H1 (cell line): ENCODE measurements at regions not wholly inside any gene's neighbourhood (a gene's known extent, or its start where the extent isn't known, plus 50 kb on each side); places are given as distances from the start of the nearest gene placed in this dataset.

Experiments
- CTCF ChIA-PET: fragments of 300-600 bp; sonication (Branson Sonifier 250); formaldehyde crosslinking; loops from one replicate; lab custom pipeline; 2021; ENCODE audit not compliant: partially characterized antibody; lab: Charles Lee
- POLR2A ChIA-PET: fragments of 300-600 bp; sonication (Branson Sonifier 250); formaldehyde crosslinking; loops from one replicate; lab custom pipeline; 2021; ENCODE audit warnings: inconsistent platforms; ENCODE audit not compliant: partially characterized antibody; lab: Charles Lee
- DNase-seq, 2 experiments: peaks; one replicate each; pipeline versions ENCODE4 v3.0.0 to v3.0.0-alpha.2; 2010 to 2022; ENCODE audit warnings: low spot score in 2 of 2, low read depth in 1 of 2, mixed read lengths in 1 of 2
- FAIRE-seq: peaks from 2 replicates; lab custom pipeline; 2011; peaks lifted over from hg19 to GRCh38; lab: Jason Lieb, UNC
- H2AFZ ChIP-seq: 2 replicates; pipeline ENCODE4 v1.8.1; 2012; ENCODE audit warnings: low read length, inconsistent platforms
- H2AK5ac ChIP-seq: 2 replicates; pipeline ENCODE4 v1.6.1; 2013; ENCODE audit warnings: low read depth, low read length
- H2BK120ac ChIP-seq: replicated peaks from 2 replicates; pipeline ENCODE3; 2013; ENCODE audit warnings: low read depth, low read length, inconsistent platforms
- H2BK12ac ChIP-seq: 2 replicates; pipeline ENCODE4 v1.6.1; 2013; ENCODE audit warnings: low read depth, low read length
- H2BK15ac ChIP-seq: 2 replicates; pipeline ENCODE4 v1.6.1; 2013; ENCODE audit warnings: low read length
- H2BK20ac ChIP-seq: 2 replicates; pipeline ENCODE4 v1.6.1; 2013; ENCODE audit warnings: low read length
- H2BK5ac ChIP-seq: 2 replicates; pipeline ENCODE4 v1.6.1; 2013; ENCODE audit warnings: low read depth, low read length
- H3K14ac ChIP-seq: 2 replicates; pipeline ENCODE4 v1.6.1; 2013; ENCODE audit warnings: inconsistent platforms; ENCODE audit not compliant: insufficient read length
- H3K18ac ChIP-seq: 2 replicates; pipeline ENCODE4 v1.6.1; 2013; ENCODE audit warnings: low read length; ENCODE audit errors: extremely low read depth
- H3K23ac ChIP-seq: 2 replicates; pipeline ENCODE4 v1.6.1; 2013; ENCODE audit warnings: inconsistent platforms; ENCODE audit not compliant: insufficient read length
- H3K23me2 ChIP-seq: 2 replicates; pipeline ENCODE4 v1.6.1; 2013; ENCODE audit warnings: low read depth, low read length
- H3K27ac ChIP-seq: 2 replicates; pipeline ENCODE4 v1.6.1; 2011; ENCODE audit warnings: low read depth, low read length, inconsistent platforms
- H3K27me3 ChIP-seq, 4 experiments: replicated peaks in 1 of 4; 1 replicate in 1 of 4; 2 replicates in 3 of 4; pipeline versions ENCODE4 v1.6.1 to v1.8.1; 2011 to 2013; ENCODE audit warnings: low read length in 3 of 4, mild to moderate bottlenecking in 3 of 4, inconsistent platforms in 2 of 4, mixed read lengths in 2 of 4, moderate library complexity in 1 of 4; ENCODE audit not compliant: control insufficient read depth in 3 of 4, insufficient read depth in 3 of 4; ENCODE audit errors: extremely low read depth in 1 of 4
- H3K36me3 ChIP-seq, 4 experiments: 2 replicates each; pipeline versions ENCODE4 v1.6.1 to v1.8.1; 2011 to 2013; ENCODE audit warnings: mild to moderate bottlenecking in 4 of 4, low read length in 3 of 4, moderate library complexity in 2 of 4, control low read depth in 1 of 4, inconsistent platforms in 1 of 4; ENCODE audit not compliant: insufficient read depth in 4 of 4, control insufficient read depth in 2 of 4
- H3K4ac ChIP-seq: replicated peaks from 2 replicates; pipeline ENCODE3; 2013; ENCODE audit warnings: low read length, low read depth, mixed read lengths, inconsistent platforms; ENCODE audit not compliant: insufficient read length
- H3K4me1 ChIP-seq, 4 experiments: replicated peaks in 1 of 4; 1 replicate in 1 of 4; 2 replicates in 3 of 4; pipeline versions ENCODE4 v1.6.1 to v1.8.1; 2011 to 2013; ENCODE audit warnings: low read length in 3 of 4, inconsistent platforms in 2 of 4, mixed read lengths in 1 of 4; ENCODE audit not compliant: insufficient read depth in 4 of 4, control insufficient read depth in 3 of 4
- H3K4me2 ChIP-seq, 2 experiments: 2 replicates each; pipeline versions ENCODE4 v1.6.1 to v1.8.1; 2011 to 2013; ENCODE audit warnings: low read depth in 2 of 2, low read length in 2 of 2, control low read depth in 1 of 2, inconsistent platforms in 1 of 2, mild to moderate bottlenecking in 1 of 2; ENCODE audit not compliant: insufficient read depth in 1 of 2
- H3K4me3 ChIP-seq, 4 experiments: fragments of 200-600, 300-600 bp in 1 of 4; sonication (generic), shearing (Covaris generic), sonication (Bioruptor Twin) in 1 of 4; 2 replicates each; pipeline versions ENCODE4 v1.5.1 to v1.8.1; 2011 to 2016; ENCODE audit warnings: low read length in 4 of 4, low read depth in 3 of 4, control low read depth in 2 of 4, inconsistent platforms in 2 of 4, mild to moderate bottlenecking in 2 of 4, mixed read lengths in 1 of 4, moderate library complexity in 1 of 4; ENCODE audit not compliant: insufficient read depth in 2 of 4; ENCODE audit errors: extremely low read depth in 1 of 4
- H3K56ac ChIP-seq: replicated peaks from 2 replicates; pipeline ENCODE3; 2013; ENCODE audit warnings: low read depth, mild to moderate bottlenecking, mixed read lengths, low read length, inconsistent platforms; ENCODE audit not compliant: insufficient read length
- H3K79me1 ChIP-seq: 2 replicates; pipeline ENCODE4 v1.6.1; 2013; ENCODE audit warnings: low read depth, low read length, control low read depth
- H3K79me2 ChIP-seq, 2 experiments: 2 replicates each; pipeline versions ENCODE4 v1.6.1 to v1.8.1; 2012 to 2013; ENCODE audit warnings: low read length in 2 of 2, mild to moderate bottlenecking in 2 of 2, inconsistent platforms in 1 of 2; ENCODE audit not compliant: insufficient read depth in 2 of 2, control insufficient read depth in 1 of 2
- H3K9ac ChIP-seq, 4 experiments: replicated peaks in 1 of 4; 1 replicate in 1 of 4; 2 replicates in 3 of 4; pipeline versions ENCODE4 v1.6.1 to v1.8.1; 2011 to 2013; ENCODE audit warnings: low read depth in 3 of 4, low read length in 3 of 4, control low read depth in 2 of 4, mild to moderate bottlenecking in 2 of 4, moderate library complexity in 2 of 4, inconsistent platforms in 1 of 4; ENCODE audit errors: extremely low read depth in 1 of 4
- H3K9me3 ChIP-seq, 2 experiments: 2 replicates each; pipeline versions ENCODE4 v1.6.1 to v1.8.1; 2012 to 2013; ENCODE audit warnings: mild to moderate bottlenecking in 2 of 2, moderate library complexity in 2 of 2, control low read depth in 1 of 2, inconsistent platforms in 1 of 2, low read depth in 1 of 2, low read length in 1 of 2, mixed read lengths in 1 of 2; ENCODE audit not compliant: insufficient read depth in 2 of 2
- H4K20me1 ChIP-seq, 2 experiments: replicated peaks in 1 of 2; 2 replicates each; pipeline versions ENCODE3 to v1.8.1; 2011 to 2013; ENCODE audit warnings: inconsistent platforms in 2 of 2, low read length in 2 of 2, mild to moderate bottlenecking in 1 of 2; ENCODE audit not compliant: insufficient read depth in 2 of 2, control insufficient read depth in 1 of 2
- H4K5ac ChIP-seq: 2 replicates; pipeline ENCODE4 v1.6.1; 2013; ENCODE audit warnings: low read length, low read depth, mixed read lengths, inconsistent platforms; ENCODE audit not compliant: insufficient read length
- H4K8ac ChIP-seq: 2 replicates; pipeline ENCODE4 v1.8.0; 2013; ENCODE audit warnings: mild to moderate bottlenecking, moderate library complexity, low read length, inconsistent platforms; ENCODE audit not compliant: insufficient read depth; ENCODE audit errors: extremely low read depth
- H4K91ac ChIP-seq: replicated peaks from 2 replicates; pipeline ENCODE3; 2013; ENCODE audit warnings: low read length, mixed read lengths, inconsistent platforms; ENCODE audit not compliant: insufficient read length
- ASH2L ChIP-seq: fragments of 200-600, 300-600 bp; sonication (generic); IDR thresholded peaks from one replicate; pipeline ENCODE4 v1.7.1; 2017; ENCODE audit warnings: low read length
- CHD2 ChIP-seq: IDR thresholded peaks from 2 replicates; pipeline ENCODE4 v1.6.1; 2012; ENCODE audit warnings: low read length, improper control_type of control experiment
- CREB1 ChIP-seq: IDR thresholded peaks from 2 replicates; pipeline ENCODE4 v1.6.1; 2012; ENCODE audit warnings: inconsistent platforms
- CTBP2 ChIP-seq: IDR thresholded peaks from 2 replicates; pipeline ENCODE4 v1.7.0; 2011; ENCODE audit warnings: borderline replicate concordance, mild to moderate bottlenecking, moderate library complexity, mixed read lengths, low read length; ENCODE audit not compliant: insufficient read depth, insufficient read length
- EGR1 ChIP-seq: IDR thresholded peaks from 2 replicates; pipeline ENCODE4 v1.6.1; 2011; ENCODE audit warnings: low read depth, low read length, borderline replicate concordance
- HDAC6 ChIP-seq: IDR thresholded peaks from one replicate; pipeline ENCODE4 v1.7.1; 2012; ENCODE audit warnings: low read depth, mild to moderate bottlenecking, inconsistent platforms, low read length, moderate library complexity
- KDM1A ChIP-seq: fragments of 200-600, 300-600 bp; sonication (generic); IDR thresholded peaks from 2 replicates; pipeline ENCODE4 v1.7.1; 2016; ENCODE audit warnings: mild to moderate bottlenecking, low read length, borderline replicate concordance
- MAFK ChIP-seq: IDR thresholded peaks from 2 replicates; pipeline ENCODE4 v1.6.1; 2012; ENCODE audit warnings: low read depth, mild to moderate bottlenecking, improper control_type of control experiment, low read length
- NANOG ChIP-seq: IDR thresholded peaks from 2 replicates; pipeline ENCODE4 v1.6.1; 2011; ENCODE audit warnings: low read length, low read depth, mild to moderate bottlenecking, inconsistent platforms; ENCODE audit not compliant: insufficient read depth, poor library complexity, severe bottlenecking
- POU5F1 ChIP-seq: IDR thresholded peaks from 2 replicates; pipeline ENCODE4 v1.6.1; 2011; ENCODE audit warnings: low read depth, mild to moderate bottlenecking, low read length, moderate library complexity
- SIN3A ChIP-seq, 2 experiments: IDR thresholded peaks in 1 of 2; conservative IDR thresholded peaks in 1 of 2; 2 replicates each; pipeline ENCODE4 v1.6.1; 2011 to 2012; ENCODE audit warnings: low read length in 2 of 2, improper control_type of control experiment in 1 of 2, low read depth in 1 of 2, mild to moderate bottlenecking in 1 of 2
- SP2 ChIP-seq: IDR thresholded peaks from 2 replicates; pipeline ENCODE4 v1.6.1; 2012; ENCODE audit warnings: mild to moderate bottlenecking, low read length, inconsistent platforms
- SP4 ChIP-seq: IDR thresholded peaks from 2 replicates; pipeline ENCODE4 v1.6.1; 2012; ENCODE audit warnings: low read length, inconsistent platforms
- YY1 ChIP-seq: IDR thresholded peaks from 2 replicates; pipeline ENCODE4 v1.6.1; 2011; ENCODE audit warnings: low read depth, mild to moderate bottlenecking, low read length
- WGBS, 2 experiments: shearing (Covaris generic) in 1 of 2; methylation state at CpG; one replicate each; pipeline versions ENCODE4 v1.1.6 to v1.1.7; 2013 to 2015; ENCODE audit warnings: low lambda C conversion rate in 2 of 2, mixed read lengths in 2 of 2, inconsistent platforms in 1 of 2, low coverage in 1 of 2, missing lambda C conversion rate in 1 of 2; ENCODE audit not compliant: insufficient replicate concordance in 2 of 2, insufficient coverage in 1 of 2, insufficient read length in 1 of 2; ENCODE audit errors: extremely low coverage in 1 of 2, missing lambda C conversion rate in 1 of 2; 5-methylcytosine and 5-hydroxymethylcytosine counted together
- TF ChIP-seq, protein P1 (sequence below): IDR thresholded peaks from 2 replicates; pipeline ENCODE4 v1.6.1; 2012; ENCODE audit warnings: inconsistent platforms

- H2BK20ac ChIP-seq, result no peak overlapping the region
- peaks cover 10 to 44% (median 32%) of the 10 kb centered on the region in 4 experiments for H3K27me3 ChIP-seq
- no peak overlapping the region for H2BK15ac ChIP-seq
- no peak overlapping the region for H3K18ac ChIP-seq
- no peak overlapping the region for H3K4me2 ChIP-seq
- no peaks in the 10 kb centered on the region for H3K36me3 ChIP-seq
- 91% methylated on average over 1 of the region's 1 CpG; no CpG with 5 or more reads in 1 of the 2 experiments for WGBS, 2 experiments
- peaks cover 11% of the 10 kb centered on the region for H3K23me2 ChIP-seq
- no peak overlapping the region for H3K27ac ChIP-seq
- H3K23ac ChIP-seq, result no peak overlapping the region
- H3K4ac ChIP-seq, result no peak overlapping the region
- H3K9me3 ChIP-seq, result no peaks in the 10 kb centered on the region
- CTCF ChIA-PET, result interaction anchor here (0.6 to 2.2 kb wide), 5 partner anchors 10 to 351 kb away, joined by 3 to 4 read pairs (median 3); no protein-coding TSS in a partner anchor
- no peak overlapping the region for H3K9ac ChIP-seq
- no peak overlapping the region for H3K4me3 ChIP-seq
- H3K14ac ChIP-seq, result no peak overlapping the region
- H4K5ac ChIP-seq, result no peak overlapping the region
- H4K8ac ChIP-seq, result no peak overlapping the region
- H3K4me1 ChIP-seq, result peaks cover 0 to 7% (median 1%) of the 10 kb centered on the region in 4 experiments; a peak in 4 of 7 replicates
- no peaks in the 10 kb centered on the region for H4K20me1 ChIP-seq
- H3K79me2 ChIP-seq, result no peaks in the 10 kb centered on the region
- no peak overlapping the region for H2BK120ac ChIP-seq
- FAIRE-seq (no peak), DNase-seq (no peak)
- POLR2A ChIA-PET, result interaction anchor here (1.5 kb wide), 1 partner anchor 14 kb away, joined by 4 read pairs; no protein-coding TSS in a partner anchor
- no peak overlapping the region for H2AK5ac ChIP-seq
- no peak overlapping the region for H4K91ac ChIP-seq
- H3K79me1 ChIP-seq, result no peaks in the 10 kb centered on the region
- no peak overlapping the region for H2BK12ac ChIP-seq
- H3K56ac ChIP-seq, result no peak overlapping the region
- H2BK5ac ChIP-seq, result no peak overlapping the region
- H2AFZ ChIP-seq, result no peak overlapping the region
- TF ChIP-seq EGR1 (no peak), CHD2 (no peak), NANOG (no peak), ASH2L (no peak), SP2 (no peak), MAFK (no peak), SIN3A (conservative IDR thresholded peaks at IDR 0.05 in 1 of 2, IDR thresholded peaks at IDR 0.05 in 1 of 2; ENCODE audit: low read depth in 1 of 2, low read length in 2 of 2) (no peak), YY1 (no peak), KDM1A (no peak), POU5F1 (no peak), SP4 (no peak), CTBP2 (no peak), CREB1 (no peak), HDAC6 (no peak)
- TF ChIP-seq, protein P1, sequence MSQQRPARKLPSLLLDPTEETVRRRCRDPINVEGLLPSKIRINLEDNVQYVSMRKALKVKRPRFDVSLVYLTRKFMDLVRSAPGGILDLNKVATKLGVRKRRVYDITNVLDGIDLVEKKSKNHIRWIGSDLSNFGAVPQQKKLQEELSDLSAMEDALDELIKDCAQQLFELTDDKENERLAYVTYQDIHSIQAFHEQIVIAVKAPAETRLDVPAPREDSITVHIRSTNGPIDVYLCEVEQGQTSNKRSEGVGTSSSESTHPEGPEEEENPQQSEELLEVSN, result no peak
Observed at GRCh38 chr11:123361110-123361509, 69.0 kb upstream of the GRAMD1B start.
